GM21619 (cell line): ENCODE measurements at regions not wholly inside any gene's neighbourhood (a gene's known extent, or its start where the extent isn't known, plus 50 kb on each side); places are given as distances from the start of the nearest gene placed in this dataset.

Source experiments
- ATAC-seq: cut with Tn5 transposase; IDR thresholded peaks from one replicate; pipeline ENCODE4 v1.9.1; 2021; ENCODE audit not compliant: unreplicated experiment

GRCh38 chr2:158009399-158009798 lies 92.3 kb upstream of the UPP2 start:
- ATAC-seq, result no peak

GRCh38 chr2:158006961-158007719 lies 94.5 kb upstream of the UPP2 start:
- ATAC-seq, result no peak

- no peak for ATAC-seq
Measured at GRCh38 chr2:158004126-158004764, 97.4 kb upstream of the UPP2 start.

- no peak for ATAC-seq
Measured at GRCh38 chr2:158002079-158002478, 99.6 kb upstream of the UPP2 start.

GRCh38 chr2:157996799-157997198 lies 104.9 kb upstream of the UPP2 start:
- ATAC-seq, result no peak

GRCh38 chr2:157995117-157995516 lies 106.6 kb upstream of the UPP2 start:
- no peak for ATAC-seq

GRCh38 chr2:157991932-157992331 lies 109.7 kb upstream of the UPP2 start:
- no peak for ATAC-seq

- no peak for ATAC-seq
Measured at GRCh38 chr2:157990173-157990572, 111.5 kb upstream of the UPP2 start.

GRCh38 chr2:157989227-157989626 lies 112.4 kb upstream of the UPP2 start:
- no peak for ATAC-seq

- ATAC-seq, result no peak
Measured at GRCh38 chr2:157986761-157987160, 110.6 kb upstream of the ACVR1 start.

GRCh38 chr2:157984866-157985265 lies 108.7 kb upstream of the ACVR1 start:
- no peak for ATAC-seq

- ATAC-seq, result no peak
Measured at GRCh38 chr2:157980020-157980419, 103.9 kb upstream of the ACVR1 start.

- no peak for ATAC-seq
Measured at GRCh38 chr2:157971702-157972101, 95.6 kb upstream of the ACVR1 start.

- ATAC-seq, result no peak
Measured at GRCh38 chr2:157967856-157968255, 91.7 kb upstream of the ACVR1 start.

- no peak for ATAC-seq
Measured at GRCh38 chr2:157959249-157959648, 83.1 kb upstream of the ACVR1 start.

- no peak for ATAC-seq
Measured at GRCh38 chr2:157957596-157957995, 81.5 kb upstream of the ACVR1 start.

GRCh38 chr2:157952558-157952957 lies 76.4 kb upstream of the ACVR1 start:
- no peak for ATAC-seq

GRCh38 chr2:157948856-157949255 lies 72.7 kb upstream of the ACVR1 start:
- no peak for ATAC-seq

- no peak for ATAC-seq
Measured at GRCh38 chr2:157946919-157947557, 70.9 kb upstream of the ACVR1 start.

GRCh38 chr2:157940024-157940423 lies 63.9 kb upstream of the ACVR1 start:
- no peak for ATAC-seq

GRCh38 chr2:157938556-157938955 lies 62.4 kb upstream of the ACVR1 start:
- no peak for ATAC-seq

- no peak for ATAC-seq
Measured at GRCh38 chr2:157936406-157936805, 60.3 kb upstream of the ACVR1 start.
